ENCODE measurements at regions not wholly inside any gene's neighbourhood (a gene's known extent, or its start where the extent isn't known, plus 50 kb on each side); places are given as distances from the start of the nearest gene placed in this dataset.

- TF ChIP-seq CTCF (IDR thresholded peaks at IDR 0.05) (no peak), EP300 (IDR thresholded peaks at IDR 0.05) (no peak), POLR2AphosphoS5 (IDR thresholded peaks at IDR 0.05) (no peak), POLR2A (IDR thresholded peaks at IDR 0.05) (no peak)
These were observed 1336.5 kb downstream of the PCDH19 start for GRCh38 chrX:99073551-99073950.

GRCh38 chrX:99051639-99052038 lies 1358.4 kb downstream of the PCDH19 start:
- Histone ChIP-seq H3K27ac (no peak overlapping the region), H3K27me3 (no peaks in the 10 kb centered on the region), H3K36me3 (no peaks in the 10 kb centered on the region), H3K4me1 (no peaks in the 10 kb centered on the region), H3K9me3 (no peaks in the 10 kb centered on the region), H3K4me3 (no peak overlapping the region)
- DNase-seq = no peak
- intact Hi-C loops (cut with DNase I) = no loop called here
- TF ChIP-seq POLR2AphosphoS5 (IDR thresholded peaks at IDR 0.05) (no peak), POLR2A (IDR thresholded peaks at IDR 0.05) (no peak), CTCF (IDR thresholded peaks at IDR 0.05) (no peak), EP300 (IDR thresholded peaks at IDR 0.05) (no peak)

More at GRCh38 chrX:99073551-99073950, 1336.5 kb downstream of the PCDH19 start:
- intact Hi-C loops (cut with DNase I) = no loop called here
- Histone ChIP-seq H3K27ac (no peak overlapping the region), H3K27me3 (no peaks in the 10 kb centered on the region), H3K4me3 (no peak overlapping the region), H3K4me1 (no peaks in the 10 kb centered on the region), H3K9me3 (no peaks in the 10 kb centered on the region), H3K36me3 (no peaks in the 10 kb centered on the region)
- WGBS, 2 donors = 70 to 75% methylated on average over 1 of the region's 1 CpG
- DNase-seq = no peak

GRCh38 chrX:99033226-99033901 lies 1376.7 kb downstream of the PCDH19 start:
- no peak overlapping the region for H3K4me3 ChIP-seq
- WGBS, 2 donors = 87 to 100% methylated on average over 1 of the region's 1 CpG
- TF ChIP-seq POLR2AphosphoS5 (IDR thresholded peaks at IDR 0.05) = no peak
- TF ChIP-seq POLR2A (IDR thresholded peaks at IDR 0.05) = no peak
- no peak for TF ChIP-seq EP300 (IDR thresholded peaks at IDR 0.05)
- no peak for TF ChIP-seq CTCF (IDR thresholded peaks at IDR 0.05)
- H3K27ac ChIP-seq = no peak overlapping the region
- DNase-seq = no peak
- no peaks in the 10 kb centered on the region for H3K4me1 ChIP-seq
- H3K27me3 ChIP-seq = no peaks in the 10 kb centered on the region
- intact Hi-C loops (cut with DNase I) = no loop called here
- no peaks in the 10 kb centered on the region for H3K9me3 ChIP-seq
- no peaks in the 10 kb centered on the region for H3K36me3 ChIP-seq

- intact Hi-C loops (cut with DNase I) = no loop called here
- no peak for TF ChIP-seq POLR2A (IDR thresholded peaks at IDR 0.05)
- TF ChIP-seq POLR2AphosphoS5 (IDR thresholded peaks at IDR 0.05) = no peak
- no peak for TF ChIP-seq EP300 (IDR thresholded peaks at IDR 0.05)
- TF ChIP-seq CTCF (IDR thresholded peaks at IDR 0.05) = no peak
- Histone ChIP-seq H3K27me3 (no peaks in the 10 kb centered on the region), H3K4me1 (no peaks in the 10 kb centered on the region), H3K4me3 (no peak overlapping the region), H3K27ac (no peak overlapping the region), H3K36me3 (no peaks in the 10 kb centered on the region), H3K9me3 (no peaks in the 10 kb centered on the region)
- DNase-seq = no peak
These were observed 1399.1 kb downstream of the PCDH19 start for GRCh38 chrX:99010957-99011356.

- Histone ChIP-seq H3K27me3 (no peaks in the 10 kb centered on the region), H3K4me1 (no peaks in the 10 kb centered on the region), H3K4me3 (no peak overlapping the region), H3K27ac (no peak overlapping the region), H3K36me3 (no peaks in the 10 kb centered on the region), H3K9me3 (no peaks in the 10 kb centered on the region)
- TF ChIP-seq POLR2AphosphoS5 (IDR thresholded peaks at IDR 0.05) (no peak), POLR2A (IDR thresholded peaks at IDR 0.05) (no peak), EP300 (IDR thresholded peaks at IDR 0.05) (no peak), CTCF (IDR thresholded peaks at IDR 0.05) (no peak)
- DNase-seq = no peak
- WGBS, 2 donors = 17 to 27% methylated on average over 1 of the region's 1 CpG
- intact Hi-C loops (cut with DNase I) = no loop called here
These were observed 1408.8 kb downstream of the PCDH19 start for GRCh38 chrX:99001286-99001685.
